WTC11 (cell line): ENCODE measurements at regions not wholly inside any gene's neighbourhood (a gene's known extent, or its start where the extent isn't known, plus 50 kb on each side); places are given as distances from the start of the nearest gene placed in this dataset.

Source experiments
- ATAC-seq: fragments of 200-7000 bp; cut with Tn5 transposase; 2 replicates; pipeline ENCODE4 v1.10.0; 2021; ENCODE audit warnings: mild to moderate bottlenecking, moderate library complexity
- CTCF ChIA-PET: fragments of 300-600 bp; sonication (Branson Sonifier 250); formaldehyde crosslinking; loops from one replicate; lab custom pipeline; 2021; ENCODE audit warnings: antibody characterized with exemption; lab: Charles Lee
- POLR2A ChIA-PET: fragments of 350-600 bp; sonication (Branson Sonifier 250); formaldehyde crosslinking; loops from one replicate; lab custom pipeline; 2021; ENCODE audit warnings: antibody characterized with exemption; lab: Charles Lee
- DNase-seq: peaks from one replicate; pipeline ENCODE4 v3.0.0; 2021; ENCODE audit warnings: low spot score
- H3K27ac Mint-ChIP-seq: 2 replicates; pipeline ENCODE4 v1.8.0; 2021; ENCODE audit warnings: mixed read lengths
- H3K27me3 Mint-ChIP-seq: 2 replicates; pipeline ENCODE4 v1.8.0; 2021; ENCODE audit warnings: low read depth, mild to moderate bottlenecking, moderate library complexity, mixed read lengths
- H3K36me3 Mint-ChIP-seq: 2 replicates; pipeline ENCODE4 v1.8.0; 2021; ENCODE audit warnings: mixed read lengths
- H3K4me1 Mint-ChIP-seq: 2 replicates; pipeline ENCODE4 v1.8.0; 2022; ENCODE audit warnings: mixed read lengths
- H3K4me3 Mint-ChIP-seq: 2 replicates; pipeline ENCODE4 v1.8.0; 2021; ENCODE audit warnings: mild to moderate bottlenecking, moderate library complexity, mixed read lengths
- H3K9me3 Mint-ChIP-seq: 2 replicates; pipeline ENCODE4 v1.8.0; 2021; ENCODE audit warnings: mixed read lengths
- ARID4B ChIP-seq: sonication (generic); formaldehyde crosslinking; IDR thresholded peaks from 2 replicates; pipeline ENCODE4 v1.8.0; 2023; ENCODE audit warnings: missing genetic modification reagents, mild to moderate bottlenecking, borderline replicate concordance
- ATF1 ChIP-seq: sonication (generic); formaldehyde crosslinking; IDR thresholded peaks from 2 replicates; pipeline ENCODE4 v1.8.1; 2023; ENCODE audit warnings: mild to moderate bottlenecking, moderate library complexity, missing genetic modification reagents
- ATF6 ChIP-seq: sonication (generic); formaldehyde crosslinking; IDR thresholded peaks from 2 replicates; pipeline ENCODE4 v1.8.1; 2023; ENCODE audit warnings: mild to moderate bottlenecking, missing genetic modification reagents
- CBFB ChIP-seq: sonication (generic); formaldehyde crosslinking; IDR thresholded peaks from 2 replicates; pipeline ENCODE4 v1.8.1; 2022; ENCODE audit warnings: mild to moderate bottlenecking, low read depth, missing genetic modification reagents
- CREB1 ChIP-seq: sonication (generic); formaldehyde crosslinking; IDR thresholded peaks from 2 replicates; pipeline ENCODE4 v1.8.0; 2023; ENCODE audit warnings: mild to moderate bottlenecking, missing genetic modification reagents
- E2F1 ChIP-seq: sonication (generic); formaldehyde crosslinking; IDR thresholded peaks from 2 replicates; pipeline ENCODE4 v1.8.0; 2022; ENCODE audit warnings: mild to moderate bottlenecking, missing genetic modification reagents
- EMX1 ChIP-seq: fragments of 250-450 bp; sonication (Bioruptor Pico); IDR thresholded peaks from 2 replicates; pipeline ENCODE4 v1.8.0; 2021; ENCODE audit warnings: mild to moderate bottlenecking
- ERG ChIP-seq: fragments of 250-450 bp; sonication (Bioruptor Pico); IDR thresholded peaks from 2 replicates; pipeline ENCODE4 v1.8.0; 2021; ENCODE audit warnings: mild to moderate bottlenecking
- FOXJ3 ChIP-seq: sonication (generic); formaldehyde crosslinking; IDR thresholded peaks from 2 replicates; pipeline ENCODE4 v1.9.0; 2021; ENCODE audit warnings: missing genetic modification reagents, mild to moderate bottlenecking, borderline replicate concordance
- FOXP4 ChIP-seq: sonication (generic); formaldehyde crosslinking; IDR thresholded peaks from 2 replicates; pipeline ENCODE4 v1.8.0; 2022; ENCODE audit warnings: mild to moderate bottlenecking, missing genetic modification reagents
- IRF1 ChIP-seq: sonication (generic); formaldehyde crosslinking; IDR thresholded peaks from 2 replicates; pipeline ENCODE4 v1.8.0; 2023; ENCODE audit warnings: missing genetic modification reagents
- KAT7 ChIP-seq: sonication (generic); formaldehyde crosslinking; IDR thresholded peaks from 2 replicates; pipeline ENCODE4 v1.8.1; 2023; ENCODE audit warnings: missing genetic modification reagents, mild to moderate bottlenecking, borderline replicate concordance
- MAX ChIP-seq: sonication (generic); formaldehyde crosslinking; IDR thresholded peaks from 2 replicates; pipeline ENCODE4 v1.8.0; 2022; ENCODE audit warnings: mild to moderate bottlenecking, missing genetic modification reagents
- MXD4 ChIP-seq: fragments of 250-450 bp; sonication (Bioruptor Pico); IDR thresholded peaks from 2 replicates; pipeline ENCODE4 v1.8.0; 2021; ENCODE audit warnings: mild to moderate bottlenecking, moderate library complexity, borderline replicate concordance
- PRRX2 ChIP-seq: fragments of 250-450 bp; sonication (Bioruptor Pico); IDR thresholded peaks from 2 replicates; pipeline ENCODE4 v1.8.0; 2021; ENCODE audit warnings: mild to moderate bottlenecking
- TEAD1 ChIP-seq: sonication (generic); formaldehyde crosslinking; IDR thresholded peaks from 2 replicates; pipeline ENCODE4 v1.8.0; 2022; ENCODE audit warnings: mild to moderate bottlenecking, missing genetic modification reagents
- ZMAT4 ChIP-seq: fragments of 250-450 bp; sonication (Bioruptor Pico); IDR thresholded peaks from 2 replicates; pipeline ENCODE4 v1.9.0; 2021; ENCODE audit warnings: mild to moderate bottlenecking
- ZNF317 ChIP-seq: sonication (generic); formaldehyde crosslinking; IDR thresholded peaks from 2 replicates; pipeline ENCODE4 v1.8.1; 2023; ENCODE audit warnings: low read depth, mild to moderate bottlenecking, moderate library complexity, missing genetic modification reagents, borderline replicate concordance
- ZSCAN18 ChIP-seq: fragments of 250-450 bp; sonication (Bioruptor Pico); IDR thresholded peaks from 2 replicates; pipeline ENCODE4 v2.1.2; 2022; ENCODE audit warnings: mild to moderate bottlenecking, moderate library complexity

- TF ChIP-seq PRRX2 (CRISPR knock-in tag) (no peak), FOXP4 (CRISPR knock-in tag) (no peak)
Measured at GRCh38 chr12:78703820-78704525, 160.6 kb upstream of the SYT1 start (continued).

GRCh38 chr12:78711954-78712353 lies 152.6 kb upstream of the SYT1 start:
- H3K27ac Mint-ChIP-seq: no peak overlapping the region
- H3K4me1 Mint-ChIP-seq: peaks cover 9% of the 10 kb centered on the region
- ATAC-seq: no peak
- H3K36me3 Mint-ChIP-seq: no peaks in the 10 kb centered on the region
- H3K9me3 Mint-ChIP-seq: no peaks in the 10 kb centered on the region
- ChIA-PET CTCF (interaction anchor here (0.6 kb wide), 1 partner anchor 254 kb away, joined by 4 read pairs; no protein-coding TSS in a partner anchor), POLR2A (interaction anchor here (0.6 kb wide), 1 partner anchor 396 kb away, joined by 3 read pairs; no protein-coding TSS in a partner anchor)
- H3K27me3 Mint-ChIP-seq: no peaks in the 10 kb centered on the region
- no peak overlapping the region for H3K4me3 Mint-ChIP-seq
- DNase-seq: no peak
- TF ChIP-seq ATF1 (CRISPR knock-in tag): no peak
- TF ChIP-seq ZSCAN18 (CRISPR knock-in tag): no peak
- no peak for TF ChIP-seq CBFB (CRISPR knock-in tag)
- TF ChIP-seq ERG: no peak
- TF ChIP-seq CREB1: no peak
- TF ChIP-seq TEAD1: no peak
- no peak for TF ChIP-seq ATF6 (CRISPR knock-in tag)
- no peak for TF ChIP-seq MAX (CRISPR knock-in tag)
- no peak for TF ChIP-seq IRF1 (CRISPR knock-in tag)
- no peak for TF ChIP-seq KAT7 (CRISPR knock-in tag)
- no peak for TF ChIP-seq FOXJ3 (CRISPR knock-in tag)
- TF ChIP-seq E2F1 (CRISPR knock-in tag): no peak
- TF ChIP-seq ARID4B (CRISPR knock-in tag): no peak
- no peak for TF ChIP-seq ZNF317 (CRISPR knock-in tag)
- TF ChIP-seq MXD4 (CRISPR knock-in tag): no peak
- no peak for TF ChIP-seq EMX1
- TF ChIP-seq ZMAT4 (CRISPR knock-in tag): no peak
